ENCODE measurements at regions not wholly inside any gene's neighbourhood (a gene's known extent, or its start where the extent isn't known, plus 50 kb on each side); places are given as distances from the start of the nearest gene placed in this dataset.
"Not testable (repeated sequence)": the region's sequence is repeated elsewhere in the genome, so short reads cannot be mapped to it uniquely, and the experiment has no call there.

DNA sequence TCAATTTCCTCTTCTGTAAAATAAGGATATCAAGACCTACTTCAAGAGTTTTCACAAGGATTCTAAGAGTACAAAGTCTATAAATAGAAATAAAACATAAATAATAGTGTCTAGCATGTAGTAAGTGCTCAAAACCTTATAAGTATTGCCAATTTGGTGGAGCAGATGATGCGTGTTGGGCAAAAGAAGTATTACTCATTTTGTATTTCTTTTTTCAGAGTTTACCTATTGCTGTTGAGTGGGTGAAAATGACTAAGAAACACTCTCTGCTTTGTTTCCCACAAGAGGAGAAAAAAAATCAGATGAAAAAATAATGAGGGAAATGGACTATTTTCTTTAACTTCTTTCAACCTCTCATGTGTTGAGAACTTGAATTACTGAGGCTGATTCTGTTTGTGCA is 103.3 kb upstream of the KCNK2 start:
- no peak for DNase-seq (ENCODE audit: low read depth, low spot score)

DNA sequence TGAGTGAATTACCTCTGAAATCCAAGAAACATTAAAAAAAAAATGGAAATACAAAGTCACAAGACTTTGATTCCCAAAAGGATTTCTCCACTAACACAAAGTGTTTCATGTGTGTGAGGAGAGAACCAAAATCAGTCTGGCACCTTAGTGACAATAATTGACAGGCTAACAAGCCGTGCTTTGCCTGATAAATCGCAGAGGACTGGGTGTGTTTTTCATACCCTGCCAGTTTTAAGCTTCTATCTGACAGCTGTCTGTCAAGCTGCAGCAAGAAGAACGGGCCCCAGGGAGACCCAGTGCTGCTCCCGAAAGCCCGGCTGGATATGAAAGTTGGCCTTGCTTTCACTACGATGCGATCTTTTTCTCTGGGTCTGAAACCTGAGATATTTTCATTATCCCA is 101.6 kb upstream of the KCNK2 start:
- DNase-seq (ENCODE audit: low read depth, low spot score) = no peak

DNA sequence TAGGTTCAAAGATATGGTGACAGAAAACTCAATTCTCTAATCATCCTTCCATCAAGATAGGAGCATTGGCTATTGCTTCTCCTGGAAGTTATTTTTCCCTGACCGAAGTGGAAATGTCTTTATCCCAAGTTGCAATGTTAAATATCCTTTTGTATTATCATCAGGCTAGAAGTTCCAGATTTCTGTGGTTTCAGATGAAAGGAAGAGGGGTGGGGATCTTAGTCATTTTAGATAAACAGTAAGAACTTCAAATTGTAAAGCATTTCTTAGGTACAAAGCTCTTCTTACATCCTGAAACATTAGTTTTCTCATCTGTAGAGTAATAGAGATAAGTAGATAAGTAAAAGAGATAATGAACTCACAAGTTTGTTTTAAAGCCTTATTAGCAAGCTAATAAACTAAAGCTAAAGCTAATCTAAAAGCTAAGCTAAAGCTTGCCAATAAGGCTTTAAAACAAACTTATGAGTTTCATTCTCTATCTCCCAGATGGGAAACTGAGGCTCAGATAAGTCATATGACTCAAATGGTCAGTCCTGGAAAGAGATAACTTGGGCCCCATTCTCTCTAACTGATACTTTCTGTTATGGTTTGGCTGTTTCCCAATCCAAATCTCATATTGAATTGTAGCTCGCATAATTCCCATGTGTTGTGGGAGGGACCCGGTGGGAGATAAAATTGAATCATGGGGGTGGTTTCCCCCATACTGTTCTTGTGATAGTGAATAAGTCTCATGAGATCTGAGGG is 99.2 kb upstream of the KCNK2 start:
- no peak for DNase-seq (ENCODE audit: low read depth, low spot score)

DNA sequence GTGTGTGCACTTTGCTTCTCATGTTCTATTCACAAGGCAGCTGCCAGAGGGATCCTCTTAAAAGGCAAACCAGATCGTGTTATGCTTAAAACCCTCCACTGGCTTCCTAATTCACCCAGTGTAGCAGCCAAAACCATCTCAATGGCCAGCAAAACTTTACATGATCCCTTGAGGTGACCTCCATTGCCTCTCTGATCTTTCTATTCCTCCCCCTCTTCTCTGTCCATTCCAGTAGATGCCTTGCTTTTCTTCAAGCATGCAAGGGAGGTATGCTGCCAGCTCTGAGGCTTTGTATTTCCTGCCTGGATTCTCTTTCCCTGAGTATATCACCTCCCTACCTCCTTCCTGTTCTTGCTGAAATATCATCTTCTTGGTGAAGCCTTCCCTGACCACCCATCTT is 93.2 kb upstream of the KCNK2 start:
- no peak for DNase-seq (ENCODE audit: low read depth, low spot score)

DNA sequence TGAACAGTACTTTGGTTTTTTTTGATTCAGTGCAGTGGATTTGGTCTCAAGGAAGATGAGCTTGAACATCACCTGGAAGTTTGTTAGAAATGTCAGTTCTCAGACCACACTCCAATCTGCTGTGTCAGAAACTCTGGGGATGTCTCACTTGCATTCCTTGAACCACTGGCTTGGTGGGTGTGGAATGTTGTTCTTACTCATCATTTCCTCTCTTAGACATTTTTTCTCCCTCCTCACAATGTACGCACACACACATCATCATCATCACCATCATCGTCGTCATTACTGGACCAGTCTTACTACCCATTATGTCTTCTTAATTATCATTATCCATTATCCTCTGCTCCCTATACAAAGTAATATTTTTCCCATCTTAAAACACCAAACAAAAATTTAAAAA is 91.9 kb upstream of the KCNK2 start:
- no peak for DNase-seq (ENCODE audit: low read depth, low spot score)

DNA sequence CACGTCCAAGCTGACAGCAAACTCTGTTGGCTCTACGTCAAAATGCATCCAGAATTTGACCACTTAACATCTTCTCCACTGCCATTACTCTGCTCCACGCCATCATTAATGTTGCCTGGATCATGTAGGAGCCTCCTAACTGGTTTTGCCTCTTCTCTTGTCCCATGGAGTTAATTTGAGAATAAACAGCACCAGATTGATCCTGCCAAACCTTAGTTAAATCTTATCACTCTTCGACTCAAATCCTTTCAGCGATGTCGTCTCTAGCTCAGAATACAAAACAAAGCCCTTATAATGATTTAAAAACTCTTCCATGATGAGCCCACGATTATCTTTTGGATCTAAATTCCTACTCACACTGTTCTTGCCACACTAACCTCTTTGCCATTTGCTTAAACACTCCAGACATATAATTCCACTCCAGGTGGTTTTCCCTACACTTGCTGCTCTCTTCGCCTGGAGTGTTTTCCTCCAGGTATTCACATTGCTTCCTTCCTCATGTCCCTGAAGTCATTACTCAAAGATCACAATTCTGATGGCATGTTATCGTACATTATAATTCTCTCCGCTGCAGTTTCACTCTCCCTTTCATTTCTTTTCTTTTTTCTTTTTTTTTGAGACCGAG is 90.7 kb upstream of the KCNK2 start:
- DNase-seq (ENCODE audit: low read depth, low spot score) = no peak

DNA sequence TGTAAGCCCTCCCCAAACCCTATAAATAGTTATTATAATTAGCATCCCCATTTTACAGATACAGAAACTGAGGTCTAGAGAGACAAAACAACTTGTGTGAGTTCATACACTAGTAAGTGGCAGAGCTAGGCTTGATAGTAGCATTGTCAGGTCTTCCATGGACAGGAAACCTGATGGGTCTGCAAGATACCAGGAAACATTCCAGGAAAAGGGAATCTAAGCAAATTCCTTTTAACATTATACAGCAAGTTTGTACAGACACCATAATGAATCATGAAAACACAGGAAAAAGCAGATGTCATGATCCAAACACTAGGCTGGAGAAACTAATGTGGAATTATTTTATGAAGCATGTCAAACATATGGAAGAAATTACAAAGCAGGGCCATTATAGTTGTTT is 89.1 kb upstream of the KCNK2 start:
- no peak for DNase-seq (ENCODE audit: low read depth, low spot score)

DNA sequence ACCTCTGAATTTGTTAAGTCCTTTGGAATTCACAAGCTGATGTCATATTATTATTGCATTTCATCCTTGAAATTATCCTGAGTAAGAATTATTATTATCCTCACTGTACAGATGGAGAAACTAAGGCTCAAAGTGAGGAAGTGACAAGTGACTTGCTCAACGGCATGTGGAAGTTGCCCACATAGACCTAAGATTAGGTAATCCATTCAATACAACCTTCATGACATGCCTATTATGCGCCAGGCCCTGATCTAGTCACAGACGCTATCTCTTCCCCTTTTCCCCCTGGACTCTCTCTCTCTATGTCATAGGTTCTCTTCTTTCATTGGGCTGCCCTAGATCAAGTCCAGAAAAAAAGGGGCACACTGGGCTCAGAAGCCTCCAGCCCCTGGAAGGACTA is 84.9 kb upstream of the KCNK2 start:
- DNase-seq (ENCODE audit: low read depth, low spot score) = no peak

DNA sequence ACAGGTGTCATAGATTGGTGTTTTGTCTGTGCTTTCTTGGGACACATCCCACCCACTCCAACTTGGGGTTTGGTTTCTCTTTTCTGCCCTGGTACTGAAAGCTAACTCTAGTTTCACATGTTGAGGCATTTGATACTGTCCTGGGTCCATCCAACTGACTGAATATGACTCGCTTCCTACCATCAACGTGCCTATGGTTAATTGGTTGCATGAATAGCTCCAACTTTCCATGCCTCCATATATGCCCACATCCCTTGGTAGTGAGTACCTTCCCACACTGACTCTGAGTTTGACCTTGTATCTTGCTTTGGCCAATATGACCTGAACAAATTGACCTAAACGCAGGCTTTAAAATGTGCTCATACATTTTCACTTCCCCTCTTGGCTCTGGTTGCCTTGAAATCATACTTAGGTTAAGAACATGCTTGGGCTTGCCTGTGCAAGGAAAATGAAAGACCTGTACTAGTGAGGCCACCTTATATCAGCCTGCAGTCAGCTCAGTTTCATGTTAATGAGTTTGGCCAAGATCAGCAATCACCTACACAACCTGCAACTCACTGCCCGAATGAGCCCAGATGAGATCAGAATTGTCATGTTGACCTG is 81.0 kb upstream of the KCNK2 start:
- no peak for DNase-seq (ENCODE audit: low read depth, low spot score)

DNA sequence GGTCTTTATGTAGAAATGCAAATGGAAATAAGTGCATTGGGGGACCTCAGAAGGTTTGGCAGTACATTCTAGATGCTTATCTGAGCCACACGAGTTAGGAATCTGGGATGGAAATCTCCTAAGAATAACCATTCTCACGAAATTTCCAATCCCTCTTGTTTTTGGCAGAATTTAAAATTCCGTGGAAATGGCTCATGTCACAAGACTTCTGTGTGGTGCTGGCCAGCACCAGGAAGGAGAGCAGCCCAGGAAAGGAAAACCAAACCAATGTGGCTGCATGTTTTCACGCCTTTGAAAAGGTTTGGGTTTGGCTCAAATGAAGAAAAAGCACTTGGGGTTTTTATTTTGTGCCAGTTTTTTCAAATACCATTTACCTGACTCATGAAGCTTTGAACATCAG is 80.1 kb upstream of the KCNK2 start:
- no peak for DNase-seq (ENCODE audit: low read depth, low spot score)

DNA sequence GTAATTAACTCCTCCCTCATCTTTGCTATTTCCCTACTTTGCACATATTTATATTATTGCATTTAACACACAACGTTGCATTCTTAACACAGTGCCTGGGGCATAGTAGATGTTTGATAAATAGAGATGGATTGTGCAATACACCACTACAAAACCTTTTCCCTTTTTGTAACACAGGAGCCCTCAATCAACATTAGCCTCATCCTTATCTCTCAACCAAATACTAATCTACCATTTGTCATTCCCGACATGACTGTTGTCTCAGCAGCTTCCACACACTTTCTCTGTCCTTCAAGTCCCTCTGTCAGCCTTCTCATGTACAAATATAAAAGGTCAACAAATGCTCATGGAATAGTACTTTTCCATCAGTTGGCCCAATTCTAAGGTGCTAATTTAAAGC is 78.9 kb upstream of the KCNK2 start:
- no peak for DNase-seq (ENCODE audit: low read depth, low spot score)

DNA sequence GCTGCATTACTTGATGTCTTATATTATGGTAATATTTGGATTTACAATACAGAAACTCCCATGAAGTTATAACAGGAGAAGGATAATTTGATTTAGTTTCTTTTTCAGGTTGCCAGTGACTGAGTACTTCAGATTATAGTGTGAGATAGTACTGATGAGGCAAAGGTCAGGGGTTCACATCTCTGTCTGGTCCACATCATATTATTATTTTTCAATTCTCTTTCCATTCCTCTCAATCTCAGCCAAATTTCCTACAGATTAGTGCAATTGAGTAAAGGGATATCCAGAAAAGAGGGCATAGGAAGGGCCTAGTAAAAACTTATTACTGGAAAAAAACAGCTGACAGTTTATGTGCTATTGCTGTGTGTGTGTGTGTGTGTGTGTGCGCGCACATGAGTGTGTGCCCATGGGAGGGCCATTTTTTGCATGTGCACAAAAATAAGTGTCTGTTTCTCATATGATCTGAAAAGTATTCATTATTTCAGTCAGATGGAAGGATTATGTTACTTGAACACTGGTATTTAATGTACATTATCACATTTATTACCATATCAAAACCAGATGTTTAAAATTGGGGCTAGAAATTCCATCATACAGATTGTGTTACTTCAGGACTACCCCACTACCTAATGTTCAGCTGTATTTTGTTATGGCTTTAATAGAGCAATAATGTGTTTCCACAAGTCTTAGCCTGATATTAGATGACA is 78.3 kb upstream of the KCNK2 start:
- no peak for DNase-seq (ENCODE audit: low read depth, low spot score)

DNA sequence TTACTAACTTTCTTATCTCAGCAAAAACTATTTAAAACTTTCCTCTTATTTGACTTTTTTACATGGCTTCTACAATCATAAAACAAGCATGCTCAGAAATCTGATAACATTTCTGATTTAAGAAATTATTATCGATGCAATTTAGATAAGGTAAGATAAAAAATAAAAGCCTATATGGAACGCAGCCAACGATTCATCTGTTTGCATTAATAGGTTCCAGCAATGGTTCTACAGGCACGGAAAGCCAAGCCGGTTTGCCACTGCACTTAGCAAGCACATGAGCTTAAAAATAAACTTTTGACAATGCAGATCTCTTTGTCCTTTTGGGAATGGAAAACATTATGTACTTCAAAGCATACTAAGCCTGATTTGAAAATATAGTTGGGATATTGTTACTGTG is 77.5 kb upstream of the KCNK2 start:
- DNase-seq (ENCODE audit: low read depth, low spot score) = no peak

DNA sequence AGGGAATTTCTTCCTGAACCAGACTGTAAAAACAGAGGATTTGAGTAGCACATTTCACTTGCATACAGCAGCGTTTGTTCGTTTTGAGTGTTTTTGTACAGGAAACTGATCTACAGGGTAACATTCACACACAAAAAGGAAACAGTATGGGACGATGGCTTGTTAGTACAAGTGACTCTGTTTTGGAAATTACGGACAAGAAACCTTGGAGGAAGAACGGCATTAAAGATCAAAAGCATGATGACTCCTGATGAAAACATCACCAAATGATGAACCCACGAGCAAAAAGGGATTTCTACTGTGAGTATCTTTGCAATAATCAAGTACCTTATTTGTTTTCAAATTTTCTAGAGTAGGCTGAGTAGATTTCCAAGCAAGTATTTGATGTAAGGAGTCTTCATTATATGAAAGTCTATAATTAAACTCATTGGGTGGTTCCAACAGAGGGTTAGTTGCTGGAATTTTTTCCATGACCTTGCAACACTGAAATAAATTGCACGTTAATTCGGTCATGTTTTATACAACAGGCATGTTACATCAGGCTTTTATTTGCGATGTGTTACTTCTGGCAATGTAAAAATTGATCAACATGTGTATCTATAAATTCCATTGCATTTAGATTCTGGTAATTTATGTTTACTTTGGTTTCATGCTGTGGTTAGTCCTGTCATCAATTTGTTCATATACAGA is 76.7 kb upstream of the KCNK2 start:
- no peak for DNase-seq (ENCODE audit: low read depth, low spot score)

DNA sequence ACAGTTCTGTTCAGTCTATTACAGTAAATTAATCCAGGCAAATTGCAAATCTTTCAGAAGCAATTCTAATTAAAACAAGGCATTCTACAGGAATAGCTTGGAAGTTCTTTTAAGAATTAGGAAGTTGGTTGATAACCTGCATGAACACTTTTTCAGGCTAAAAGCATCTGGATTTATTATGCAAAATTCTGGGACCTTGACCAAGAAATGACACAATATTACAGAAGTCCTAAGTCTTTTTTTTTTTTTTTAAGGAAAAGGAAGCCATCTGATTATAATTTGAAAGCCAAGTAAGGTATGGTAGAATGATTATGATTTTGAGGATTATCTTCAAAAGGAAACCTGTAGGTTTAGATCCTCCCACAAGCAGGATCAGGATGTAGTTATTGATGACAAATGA is 74.7 kb upstream of the KCNK2 start:
- DNase-seq (ENCODE audit: low read depth, low spot score) = no peak

DNA sequence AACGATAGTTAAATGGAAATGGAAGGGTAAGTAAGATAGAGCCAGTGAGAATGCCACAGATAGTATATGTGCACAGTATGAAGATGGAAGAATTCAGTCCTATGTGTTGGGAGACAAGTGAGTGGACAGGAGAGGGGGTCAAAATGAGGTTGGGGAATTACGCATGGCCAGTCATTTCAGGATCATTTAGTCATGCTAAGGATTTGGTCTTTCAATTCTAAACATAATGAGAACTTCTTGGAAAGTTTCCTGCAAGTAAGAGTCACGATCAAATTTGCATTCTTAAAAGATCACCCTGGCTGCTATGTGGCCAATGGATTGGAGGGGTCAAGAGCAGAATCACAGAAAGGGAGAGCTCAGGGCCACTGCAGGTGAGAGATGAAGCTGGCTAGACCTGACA is 64.0 kb upstream of the KCNK2 start:
- DNase-seq (ENCODE audit: low read depth, low spot score) = no peak

DNA sequence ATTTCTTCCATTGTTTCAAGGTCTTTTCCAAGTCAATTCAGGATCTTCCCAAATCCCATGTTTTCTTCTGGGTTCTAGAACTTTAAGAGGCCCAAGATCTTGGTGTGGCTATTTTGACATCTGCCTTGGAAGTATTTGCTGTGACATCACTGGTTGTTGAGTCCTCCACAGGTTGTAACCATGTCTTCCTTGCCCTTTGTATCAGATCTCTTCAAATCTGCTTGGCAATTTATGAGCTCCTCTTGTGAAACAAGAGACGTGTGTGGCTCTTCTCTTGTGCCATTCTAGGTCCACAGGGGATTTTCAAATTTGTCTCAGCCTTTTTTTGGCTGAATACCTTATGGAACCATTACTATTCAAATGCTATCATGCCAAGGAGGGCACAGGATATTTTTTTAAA is 60.3 kb upstream of the KCNK2 start:
- DNase-seq (ENCODE audit: low read depth, low spot score) = no peak

DNA sequence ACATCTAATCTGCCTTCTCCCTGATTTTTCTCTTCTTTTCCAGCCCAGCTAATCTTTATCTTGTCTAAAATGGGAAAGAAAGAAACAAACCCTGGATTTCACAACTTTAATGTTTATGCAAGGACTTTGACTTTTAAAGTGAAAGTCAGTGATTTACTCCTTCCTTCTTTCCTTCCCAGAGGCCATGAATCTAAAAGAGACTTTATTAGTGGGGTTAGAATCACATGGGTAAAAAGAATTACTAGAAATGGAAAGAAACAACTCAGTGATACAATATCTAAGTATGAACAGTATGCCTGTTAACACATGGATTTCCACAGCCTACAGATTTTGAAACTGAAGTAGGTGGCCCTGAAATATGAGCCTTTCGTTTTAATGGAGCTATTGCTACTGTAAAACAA is 59.8 kb upstream of the KCNK2 start:
- no peak for DNase-seq (ENCODE audit: low read depth, low spot score)

DNA sequence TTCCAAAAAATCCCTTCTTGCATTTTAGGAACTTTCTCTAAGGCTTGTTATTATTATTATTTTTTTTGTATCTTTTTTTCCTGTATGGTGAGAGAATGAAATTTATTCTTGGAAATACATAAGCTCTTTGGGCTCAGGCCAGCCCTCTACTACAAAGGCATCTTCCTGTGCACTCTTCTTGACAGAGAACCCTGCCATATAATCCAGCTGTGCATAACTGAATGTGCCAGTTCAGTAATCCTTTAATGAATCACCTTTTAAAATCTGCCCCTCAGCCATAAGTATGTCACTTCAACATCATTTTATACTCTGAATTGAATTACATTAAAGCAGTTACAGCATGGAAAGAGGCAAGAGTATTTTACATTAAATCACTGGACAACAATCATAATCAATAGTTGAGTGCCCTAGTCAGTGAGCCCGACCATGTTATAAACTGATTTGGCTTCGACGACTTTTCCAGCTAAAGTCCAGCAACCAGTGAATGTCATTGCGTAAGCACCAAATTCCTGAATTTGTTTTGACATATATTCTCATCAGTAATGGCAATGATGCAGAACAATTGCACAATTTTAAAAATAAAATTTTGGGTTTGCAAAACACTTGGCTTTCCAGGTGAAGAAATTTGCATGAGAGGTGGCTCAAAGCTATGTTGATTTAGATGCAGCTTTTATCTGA is 59.2 kb upstream of the KCNK2 start:
- DNase-seq (ENCODE audit: low read depth, low spot score) = no peak

DNA sequence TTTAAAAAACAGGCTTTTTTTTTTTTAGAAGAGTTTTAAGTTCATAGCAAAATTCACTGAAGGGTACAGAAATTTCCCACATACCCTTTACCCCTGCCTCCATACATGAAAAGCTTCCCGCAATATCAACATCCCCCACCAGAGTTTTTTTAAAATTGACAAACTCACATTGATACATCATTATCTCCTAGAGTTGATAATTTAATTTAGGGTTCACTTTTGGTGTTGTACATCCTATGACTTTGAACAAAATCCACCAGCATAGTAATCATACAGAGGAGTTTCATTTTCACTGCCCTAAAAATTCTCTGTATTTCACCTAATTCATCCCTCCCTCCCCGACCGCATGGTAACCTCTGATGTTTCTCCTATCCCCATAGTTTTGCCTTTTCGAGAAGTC is 53.6 kb upstream of the KCNK2 start:
- no peak for DNase-seq (ENCODE audit: low read depth, low spot score)

DNA sequence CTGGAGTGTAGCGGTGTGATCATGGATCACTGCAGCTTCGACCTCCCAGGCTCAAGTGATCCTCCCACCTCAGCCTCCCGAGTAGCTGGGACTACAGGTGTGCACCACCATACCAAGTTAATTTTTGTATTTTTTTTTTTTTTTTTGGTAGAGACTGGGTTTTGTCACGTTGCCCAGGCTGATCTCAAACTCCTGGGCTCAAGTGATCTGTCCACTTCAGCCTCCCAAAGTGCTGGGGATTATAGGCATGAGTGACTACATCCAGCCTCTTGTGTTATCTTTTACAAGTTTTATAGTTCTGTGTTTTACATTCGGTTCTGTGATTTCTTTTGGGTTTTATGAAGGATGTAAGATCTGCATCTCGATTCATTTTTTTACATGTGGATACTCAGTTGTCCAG is 52.0 kb upstream of the KCNK2 start:
- not testable (repeated sequence) for DNase-seq (ENCODE audit: low read depth, low spot score)

DNA sequence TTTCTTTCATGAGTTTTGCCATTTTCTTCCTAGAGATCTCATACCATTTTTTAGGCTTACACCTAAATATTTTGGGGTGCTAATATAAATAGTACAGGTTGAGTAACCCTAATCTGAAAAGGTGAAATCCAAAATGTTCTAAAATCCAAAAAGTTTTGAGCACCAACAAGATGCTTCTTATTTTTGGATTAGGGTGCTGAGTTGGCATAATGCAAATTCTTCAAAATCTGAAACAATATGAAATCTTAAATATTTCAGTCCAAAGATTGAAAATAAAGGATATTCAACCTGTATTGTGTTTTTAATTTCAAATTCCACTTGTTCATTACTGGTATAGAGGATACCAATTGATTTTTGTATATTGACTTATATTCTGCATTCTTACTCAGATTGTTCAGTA is 51.1 kb upstream of the KCNK2 start:
- DNase-seq (ENCODE audit: low read depth, low spot score) = no peak

Measured in smooth muscle cell of the brain vasculature (primary cell).